ENCODE measurements at regions not wholly inside any gene's neighbourhood (a gene's known extent, or its start where the extent isn't known, plus 50 kb on each side); places are given as distances from the start of the nearest gene placed in this dataset.
A peak's percentile ranks its signal among the peaks of the same experiment; 100 is the strongest.

- ChIA-PET POLR2A (ENCODE audit: unreplicated experiment) (no interaction called here), CTCF (interaction anchor here (0.8 to 1.5 kb wide), 2 partner anchors 11 to 278 kb away, joined by 3 read pairs; no protein-coding TSS in a partner anchor)
- Histone ChIP-seq H2BK15ac (ENCODE audit: low read depth, low read length) (peak overlapping the region; percentile 64; the same call in 2 of the 3 replicates), H2BK20ac (ENCODE audit: low read depth, low read length) (peak overlapping the region; percentile 30), H3K27me3 (ENCODE audit: control insufficient read depth, insufficient read depth, low read length) (no peaks in the 10 kb centered on the region), H3K9me1 (ENCODE audit: insufficient read depth, low read length) (peaks cover 6% of the 10 kb centered on the region), H3K79me1 (ENCODE audit: low read depth in 1 of 2, low read length in 2 of 2) (no peaks in the 10 kb centered on the region), H2AK5ac (ENCODE audit: low read depth, low read length) (peak overlapping the region; percentile 72), H2AFZ (replicated peaks; ENCODE audit: low read length, poor library complexity) (peak overlapping the region; percentile 52), H4K8ac (ENCODE audit: low read depth in 2 of 2, low read length in 2 of 2) (peak overlapping the region in 1 of 2 experiments; percentile 28; a peak in 2 of 4 replicates), H3K9ac (ENCODE audit: low read depth, low read length) (no peak overlapping the region), H2BK120ac (ENCODE audit: low read depth, low read length) (peak overlapping the region; percentile 26), H3K27ac (ENCODE audit: insufficient read depth, low read length) (no peak overlapping the region), H2AK9ac (replicated peaks; ENCODE audit: low read depth, low read length, poor library complexity) (no peak overlapping the region), H3K4me2 (ENCODE audit: low read depth, low read length) (peak overlapping the region; percentile 4; the same call in 1 of the 2 replicates), H3K18ac (ENCODE audit: low read depth, low read length) (peak overlapping the region; percentile 8; the same call in 1 of the 2 replicates), H3K4me1 (ENCODE audit: control insufficient read depth, insufficient read depth, low read length) (peaks cover 6% of the 10 kb centered on the region), H3K23ac (ENCODE audit: low read depth, low read length) (0 out of 2 replicates have a peak overlapping the region, but pooled peaks have one; percentile 34), H3K9me3 (ENCODE audit: control insufficient read depth, insufficient read depth, low read length) (no peaks in the 10 kb centered on the region), H2BK5ac (ENCODE audit: low read depth, low read length, poor library complexity, severe bottlenecking) (peak overlapping the region; percentile 11), H3K56ac (ENCODE audit: extremely low read depth, insufficient read depth, low read length) (no peak overlapping the region; the same call in 1 of the 2 replicates), H4K20me1 (ENCODE audit: insufficient read depth, low read length) (no peaks in the 10 kb centered on the region), H3K4ac (ENCODE audit: low read depth, low read length) (peak overlapping the region; percentile 44), H4K5ac (ENCODE audit: low read depth, low read length) (peak overlapping the region; percentile 59; the same call in 1 of the 2 replicates), H3K4me3 (ENCODE audit: insufficient read depth, low read depth, low read length) (no peak overlapping the region), H4K91ac (ENCODE audit: insufficient read depth, low read depth, low read length) (peak overlapping the region; percentile 14), H3K14ac (replicated peaks; ENCODE audit: low read depth, low read length) (peak overlapping the region; percentile 45), H3K36me3 (ENCODE audit: control insufficient read depth, insufficient read depth, low read length) (no peaks in the 10 kb centered on the region)
- dilution Hi-C loops (cut with HindIII; ENCODE audit: low sequenced_read_pairs, unreplicated experiment) (no loop called here), in situ Hi-C loops (cut with MboI; ENCODE audit: low sequenced_read_pairs) (no loop called here), intact Hi-C loops (cut with micrococcal nuclease) (loop anchor here (5.0 kb wide), 1 partner anchor 177 kb away; the partner anchor contains the start of gene TCF4)
- TF ChIP-seq RAD21 (IDR thresholded peaks at IDR 0.05; ENCODE audit: low read length) = no peak
- no peak for TF ChIP-seq CTCF (conservative IDR thresholded peaks at IDR 0.05; ENCODE audit: low read depth, low read length)
- no peak for TF ChIP-seq ELK1 (IDR thresholded peaks at IDR 0.05; ENCODE audit: borderline replicate concordance, low read depth, low read length)
- TF ChIP-seq NFE2L2 (IDR thresholded peaks at IDR 0.05; ENCODE audit: low read depth, low read length) = no peak
- no TSS peak for BruUV-seq (replicated peaks)
- peak; percentile 62 for ATAC-seq (ENCODE audit: low read depth)
- DNase-seq = peak; percentile 11
- no CpG with 5 or more reads among the region's 4 CpGs for WGBS, 2 experiments (ENCODE audit: extremely low coverage in 2 of 2, insufficient read length in 1 of 2)
These were observed 175.8 kb upstream of the TCF4 start for GRCh38 chr18:55763805-55764204.

All from IMR-90 (cell line).